ENCODE measurements at regions not wholly inside any gene's neighbourhood (a gene's known extent, or its start where the extent isn't known, plus 50 kb on each side); places are given as distances from the start of the nearest gene placed in this dataset.

DNA sequence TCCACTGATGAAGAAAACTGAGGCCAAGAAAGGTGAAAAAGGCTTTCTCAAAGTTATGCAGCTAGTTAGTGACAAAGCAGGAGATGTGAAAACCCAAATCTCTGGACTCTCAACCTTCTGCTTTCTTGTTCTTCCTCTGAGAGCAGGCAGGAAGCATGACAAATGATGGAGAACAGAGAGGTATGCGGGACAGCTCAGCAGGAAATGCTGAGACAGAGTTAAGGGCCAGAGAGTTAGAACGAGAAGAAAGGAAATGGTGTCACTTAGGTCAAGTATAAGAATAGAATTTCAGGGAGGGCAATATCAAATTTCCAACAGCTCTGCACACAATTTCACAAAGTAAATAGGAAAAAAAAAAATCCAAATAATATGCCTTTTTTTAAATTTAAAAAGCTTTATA, 67.6 kb upstream of the ARHGAP42 start:
- Mint-ChIP-seq H3K27me3 (no peaks in the 10 kb centered on the region), H3K36me3 (ENCODE audit: low read depth) (no peaks in the 10 kb centered on the region), H3K4me1 (no peaks in the 10 kb centered on the region), H3K4me3 (no peak overlapping the region), H3K27ac (no peak overlapping the region)
- DNase-seq (no peak), ATAC-seq (no peak)
- no peaks in the 10 kb centered on the region for H3K9me3 ChIP-seq (ENCODE audit: control insufficient read depth, low read length, poor library complexity, severe bottlenecking)

DNA sequence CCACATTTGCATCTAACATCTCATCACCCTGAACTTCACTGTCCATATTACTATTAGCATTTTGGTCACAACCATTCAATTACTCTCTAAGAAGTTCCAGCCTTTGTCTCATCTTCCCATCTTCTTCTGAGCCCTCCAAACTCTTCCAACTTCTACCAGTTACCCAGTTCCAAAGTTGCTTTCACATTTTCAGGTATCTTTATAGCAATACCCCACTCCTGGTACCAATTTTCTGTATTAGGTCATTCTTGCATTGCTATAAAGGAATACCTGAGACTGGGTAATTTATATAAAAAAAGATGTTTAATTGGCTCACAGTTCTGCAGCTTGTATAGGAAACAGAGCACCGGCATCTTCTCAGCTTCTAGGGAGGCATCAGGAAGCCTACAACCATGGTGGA, 64.7 kb upstream of the ARHGAP42 start:
- Mint-ChIP-seq H3K27me3 (no peaks in the 10 kb centered on the region), H3K4me3 (no peak overlapping the region), H3K27ac (no peak overlapping the region), H3K36me3 (ENCODE audit: low read depth) (no peaks in the 10 kb centered on the region), H3K4me1 (no peaks in the 10 kb centered on the region)
- DNase-seq (no peak), ATAC-seq (no peak)
- no peaks in the 10 kb centered on the region for H3K9me3 ChIP-seq (ENCODE audit: control insufficient read depth, low read length, poor library complexity, severe bottlenecking)

DNA sequence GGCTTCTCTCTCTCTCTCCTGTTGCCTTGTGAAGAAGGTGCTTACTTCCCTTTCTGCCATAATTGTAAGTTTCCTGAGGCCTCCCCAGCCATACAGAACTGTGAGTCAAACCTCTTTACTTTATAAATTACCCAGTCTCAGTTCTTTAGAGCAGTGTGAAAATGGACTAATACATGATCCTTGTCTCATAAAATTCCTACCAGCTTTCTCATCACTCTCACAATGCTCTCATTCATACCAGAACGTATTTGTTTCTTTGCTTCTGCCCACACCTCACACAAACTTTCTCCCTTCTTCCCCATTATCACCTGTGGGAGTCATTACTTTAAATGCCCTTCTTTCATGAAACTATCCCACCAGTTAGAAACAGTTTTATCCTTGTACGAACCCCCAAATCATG, 62.7 kb upstream of the ARHGAP42 start:
- H3K27ac Mint-ChIP-seq = no peak overlapping the region

DNA sequence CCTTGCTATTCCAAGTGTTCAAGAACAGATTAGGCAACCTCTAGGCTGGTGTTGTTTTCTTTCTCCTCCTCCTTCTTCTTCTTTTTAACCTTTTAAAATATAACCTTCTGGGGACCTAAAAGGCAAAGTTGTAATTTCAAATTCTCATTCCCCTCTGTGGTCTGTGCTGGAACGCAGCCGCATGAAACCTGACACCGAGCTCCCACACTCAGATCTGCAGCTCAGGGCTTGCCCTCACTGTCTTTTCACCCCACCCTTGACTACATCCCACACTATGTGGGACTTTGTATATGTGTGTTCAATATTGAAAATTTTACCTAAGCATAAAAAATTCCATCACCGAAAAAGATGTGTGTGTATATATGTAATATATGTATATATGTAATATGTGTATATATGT, 62.0 kb upstream of the ARHGAP42 start:
- Mint-ChIP-seq H3K36me3 (ENCODE audit: low read depth) (no peaks in the 10 kb centered on the region), H3K4me1 (no peaks in the 10 kb centered on the region), H3K27me3 (no peaks in the 10 kb centered on the region), H3K4me3 (peak overlapping the region; percentile 13), H3K27ac (no peak overlapping the region)
- ATAC-seq (no peak), DNase-seq (no peak)
- no peaks in the 10 kb centered on the region for H3K9me3 ChIP-seq (ENCODE audit: control insufficient read depth, low read length, poor library complexity, severe bottlenecking)

More for the DNA sequence above, 62.7 kb upstream of the ARHGAP42 start:
- DNase-seq = no peak
- ATAC-seq = no peak
- Mint-ChIP-seq H3K4me3 (no peak overlapping the region), H3K4me1 (no peaks in the 10 kb centered on the region), H3K27me3 (no peaks in the 10 kb centered on the region), H3K36me3 (ENCODE audit: low read depth) (no peaks in the 10 kb centered on the region)
- H3K9me3 ChIP-seq (ENCODE audit: control insufficient read depth, low read length, poor library complexity, severe bottlenecking) = no peaks in the 10 kb centered on the region

DNA sequence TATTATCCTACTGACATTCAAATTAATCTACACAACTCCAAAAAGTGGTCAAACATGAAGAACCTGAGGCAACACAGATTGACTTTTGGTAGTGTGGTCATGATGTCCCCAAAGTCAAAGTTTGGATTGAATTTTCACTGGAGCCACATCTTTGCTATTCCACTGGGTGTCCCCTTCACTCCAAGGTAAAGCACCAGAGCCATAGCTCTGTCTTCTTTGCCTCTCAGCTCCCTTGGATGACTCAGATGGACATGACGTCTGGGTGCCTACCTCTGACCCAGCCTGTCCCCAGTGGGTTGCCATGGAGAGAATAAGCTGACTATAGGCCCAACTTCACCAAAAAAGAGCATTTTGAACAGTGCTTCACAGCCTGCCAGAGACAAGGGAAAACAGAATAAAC, 57.4 kb upstream of the ARHGAP42 start:
- Mint-ChIP-seq H3K4me1 (no peaks in the 10 kb centered on the region), H3K4me3 (no peak overlapping the region), H3K36me3 (ENCODE audit: low read depth) (no peaks in the 10 kb centered on the region), H3K27me3 (no peaks in the 10 kb centered on the region), H3K27ac (no peak overlapping the region)
- H3K9me3 ChIP-seq (ENCODE audit: control insufficient read depth, low read length, poor library complexity, severe bottlenecking) = no peaks in the 10 kb centered on the region
- ATAC-seq = no peak
- no peak for DNase-seq

DNA sequence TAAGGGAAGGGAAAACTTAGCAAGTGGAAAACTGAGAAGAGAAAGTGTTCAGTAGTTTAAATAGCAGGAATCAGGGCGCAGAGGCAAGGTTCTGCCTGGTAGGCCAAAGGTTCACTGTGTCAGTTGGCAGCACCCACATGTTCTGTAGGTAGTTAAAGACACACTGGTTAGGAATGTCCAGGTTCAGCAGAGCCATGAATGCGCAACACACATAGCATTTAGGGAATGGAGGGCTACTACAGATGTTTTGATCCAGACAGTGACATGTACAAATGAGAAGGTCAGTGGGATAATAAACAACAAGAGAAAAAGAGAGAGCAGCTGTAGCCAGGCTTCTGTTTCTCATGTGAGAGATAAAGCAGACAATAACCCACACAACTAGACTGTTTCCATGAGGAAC, 56.2 kb upstream of the ARHGAP42 start:
- no peak for ATAC-seq
- Mint-ChIP-seq H3K27ac (no peak overlapping the region), H3K4me3 (no peak overlapping the region)

DNA sequence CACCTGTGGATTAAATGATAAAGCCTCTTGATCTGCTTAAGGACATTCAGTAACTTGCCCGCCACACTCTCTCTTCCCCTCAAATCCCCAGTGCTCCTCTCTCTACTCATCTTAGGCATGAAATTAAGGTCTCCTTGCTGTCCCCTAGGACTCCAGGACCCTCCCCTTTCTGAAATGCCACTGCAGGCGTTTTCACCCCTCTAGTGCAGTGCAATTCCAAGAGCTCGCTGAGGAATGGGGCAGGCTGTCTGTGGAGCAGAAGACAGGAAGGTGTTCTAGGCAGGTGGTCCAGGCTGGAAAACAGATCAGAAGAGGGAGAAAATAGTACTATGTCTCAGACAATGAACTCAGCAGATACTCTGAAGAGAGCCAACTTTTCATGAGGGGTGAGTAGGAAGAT, 55.8 kb upstream of the ARHGAP42 start:
- H3K27me3 Mint-ChIP-seq = no peaks in the 10 kb centered on the region
- no peak overlapping the region for H3K27ac Mint-ChIP-seq
- H3K4me1 Mint-ChIP-seq = no peaks in the 10 kb centered on the region
- DNase-seq (no peak), ATAC-seq (no peak)
- H3K9me3 ChIP-seq (ENCODE audit: control insufficient read depth, low read length, poor library complexity, severe bottlenecking) = no peaks in the 10 kb centered on the region
- no peaks in the 10 kb centered on the region for H3K36me3 Mint-ChIP-seq (ENCODE audit: low read depth)
- no peak overlapping the region for H3K4me3 Mint-ChIP-seq

More for the DNA sequence above, 56.2 kb upstream of the ARHGAP42 start:
- Mint-ChIP-seq H3K4me1 (no peaks in the 10 kb centered on the region), H3K27me3 (no peaks in the 10 kb centered on the region), H3K36me3 (ENCODE audit: low read depth) (no peaks in the 10 kb centered on the region)
- no peak for DNase-seq
- no peaks in the 10 kb centered on the region for H3K9me3 ChIP-seq (ENCODE audit: control insufficient read depth, low read length, poor library complexity, severe bottlenecking)

DNA sequence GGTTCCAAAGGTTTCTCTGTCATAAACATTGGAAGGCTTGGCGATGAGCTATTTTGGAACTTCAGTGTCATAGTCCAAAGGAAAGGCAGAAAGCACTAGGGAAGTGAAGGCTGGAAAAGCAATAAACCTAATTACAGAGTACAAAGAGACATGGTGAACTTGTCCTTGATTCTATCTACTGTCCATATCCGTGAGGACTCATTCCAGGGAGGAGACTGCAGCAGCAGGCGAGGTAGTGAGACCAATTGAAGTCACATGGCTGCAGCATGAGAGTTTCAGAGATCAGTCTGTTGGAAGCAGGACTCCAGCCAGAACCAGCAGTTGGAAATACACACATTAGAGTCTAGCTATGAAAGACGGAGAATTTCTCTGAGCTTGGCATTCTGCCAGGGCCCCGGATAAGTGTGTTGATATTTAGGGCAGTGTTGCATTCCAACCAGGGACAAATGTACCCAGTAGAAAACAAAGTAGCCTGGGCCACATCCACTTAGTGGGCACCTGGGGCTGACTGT, 54.1 kb upstream of the ARHGAP42 start:
- DNase-seq = no peak
- Mint-ChIP-seq H3K4me3 (no peak overlapping the region), H3K36me3 (ENCODE audit: low read depth) (no peaks in the 10 kb centered on the region), H3K4me1 (no peaks in the 10 kb centered on the region), H3K27ac (no peak overlapping the region), H3K27me3 (no peaks in the 10 kb centered on the region)
- no peak for ATAC-seq
- no peaks in the 10 kb centered on the region for H3K9me3 ChIP-seq (ENCODE audit: control insufficient read depth, low read length, poor library complexity, severe bottlenecking)

DNA sequence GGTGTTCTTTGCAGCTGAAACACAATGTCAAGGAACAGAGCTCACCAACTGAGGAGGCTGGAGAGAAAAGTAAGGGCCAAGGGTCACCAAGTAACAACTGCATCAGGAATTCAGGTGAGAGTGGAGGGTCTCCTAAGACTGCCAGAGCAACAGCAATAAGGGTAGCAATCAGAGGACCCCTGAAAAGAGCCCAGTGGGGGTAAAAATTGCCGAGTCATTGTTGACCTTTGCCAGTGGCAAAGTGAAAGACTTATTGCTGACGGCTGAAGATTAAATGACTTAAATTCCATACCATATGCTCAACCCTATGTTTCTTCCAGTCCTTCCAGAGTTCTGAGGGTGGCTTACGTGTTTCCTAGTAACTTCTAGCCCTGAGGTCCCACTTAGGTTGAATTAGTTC, 51.9 kb upstream of the ARHGAP42 start:
- no peaks in the 10 kb centered on the region for H3K4me1 Mint-ChIP-seq
- H3K27ac Mint-ChIP-seq = no peak overlapping the region
- H3K4me3 Mint-ChIP-seq = no peak overlapping the region
- DNase-seq = no peak
- H3K9me3 ChIP-seq (ENCODE audit: control insufficient read depth, low read length, poor library complexity, severe bottlenecking) = no peaks in the 10 kb centered on the region
- no peaks in the 10 kb centered on the region for H3K27me3 Mint-ChIP-seq
- no peak for ATAC-seq
- no peaks in the 10 kb centered on the region for H3K36me3 Mint-ChIP-seq (ENCODE audit: low read depth)

DNA sequence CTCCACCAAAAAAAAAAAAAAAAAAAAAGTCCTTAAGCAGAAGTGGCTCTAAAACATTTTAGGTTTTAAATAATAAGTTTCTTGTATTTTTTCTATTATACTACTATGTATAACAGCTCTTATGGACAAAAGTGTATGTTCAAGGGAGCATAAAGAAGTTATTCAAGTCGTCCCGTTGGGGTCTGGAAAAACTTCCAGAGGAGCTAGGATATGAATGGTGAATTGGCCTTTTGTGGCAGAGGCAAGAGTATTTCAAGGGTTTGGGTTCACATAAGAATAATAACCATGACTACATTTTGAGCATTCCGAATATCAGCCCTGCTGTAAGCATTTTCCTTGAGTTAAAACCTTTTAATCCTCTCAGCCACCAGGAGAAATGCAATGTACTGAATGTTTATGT, 50.6 kb upstream of the ARHGAP42 start:
- Mint-ChIP-seq H3K4me1 (no peaks in the 10 kb centered on the region), H3K27me3 (no peaks in the 10 kb centered on the region), H3K4me3 (no peak overlapping the region), H3K36me3 (ENCODE audit: low read depth) (no peaks in the 10 kb centered on the region), H3K27ac (no peak overlapping the region)
- no peak for ATAC-seq
- no peaks in the 10 kb centered on the region for H3K9me3 ChIP-seq (ENCODE audit: control insufficient read depth, low read length, poor library complexity, severe bottlenecking)
- no peak for DNase-seq

Measured in T-helper 17 cell (primary cell).